ENCODE measurements at regions not wholly inside any gene's neighbourhood (a gene's known extent, or its start where the extent isn't known, plus 50 kb on each side); places are given as distances from the start of the nearest gene placed in this dataset.

DNA sequence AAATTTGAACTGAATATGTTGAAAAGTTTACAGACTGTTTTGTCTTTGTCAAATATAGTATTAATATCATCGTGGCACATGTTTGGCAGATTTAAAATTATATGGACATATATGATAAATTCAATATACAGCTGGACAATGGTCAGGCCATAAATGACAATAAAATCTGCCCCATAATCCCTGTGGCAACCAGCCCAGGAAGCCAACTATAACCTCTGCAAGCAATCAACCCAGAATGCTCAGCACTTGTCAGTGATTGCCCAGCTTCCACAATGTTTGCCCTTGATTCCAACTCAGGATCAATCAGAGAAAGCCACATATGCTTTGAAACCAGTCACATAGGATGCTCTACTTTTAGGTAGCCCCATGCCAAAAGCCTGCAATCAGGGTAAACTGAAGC is 671.9 kb downstream of the SUCLG1 start:
- no peak for TF ChIP-seq POLR2A (IDR thresholded peaks at IDR 0.05)
- TF ChIP-seq, protein P1, sequence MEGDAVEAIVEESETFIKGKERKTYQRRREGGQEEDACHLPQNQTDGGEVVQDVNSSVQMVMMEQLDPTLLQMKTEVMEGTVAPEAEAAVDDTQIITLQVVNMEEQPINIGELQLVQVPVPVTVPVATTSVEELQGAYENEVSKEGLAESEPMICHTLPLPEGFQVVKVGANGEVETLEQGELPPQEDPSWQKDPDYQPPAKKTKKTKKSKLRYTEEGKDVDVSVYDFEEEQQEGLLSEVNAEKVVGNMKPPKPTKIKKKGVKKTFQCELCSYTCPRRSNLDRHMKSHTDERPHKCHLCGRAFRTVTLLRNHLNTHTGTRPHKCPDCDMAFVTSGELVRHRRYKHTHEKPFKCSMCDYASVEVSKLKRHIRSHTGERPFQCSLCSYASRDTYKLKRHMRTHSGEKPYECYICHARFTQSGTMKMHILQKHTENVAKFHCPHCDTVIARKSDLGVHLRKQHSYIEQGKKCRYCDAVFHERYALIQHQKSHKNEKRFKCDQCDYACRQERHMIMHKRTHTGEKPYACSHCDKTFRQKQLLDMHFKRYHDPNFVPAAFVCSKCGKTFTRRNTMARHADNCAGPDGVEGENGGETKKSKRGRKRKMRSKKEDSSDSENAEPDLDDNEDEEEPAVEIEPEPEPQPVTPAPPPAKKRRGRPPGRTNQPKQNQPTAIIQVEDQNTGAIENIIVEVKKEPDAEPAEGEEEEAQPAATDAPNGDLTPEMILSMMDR (IDR thresholded peaks at IDR 0.05), result no peak

All from heart left ventricle (tissue), 13 donors.